Heart left ventricle (tissue), 13 donors: ENCODE measurements at regions not wholly inside any gene's neighbourhood (a gene's known extent, or its start where the extent isn't known, plus 50 kb on each side); places are given as distances from the start of the nearest gene placed in this dataset.

Experiments
- POLR2A ChIP-seq, 2 donors: fragments of 450-650 bp; IDR thresholded peaks; one replicate each; pipeline ENCODE4 v1.6.1; 2017; ENCODE audit warnings: antibody characterized with exemption in 2 of 2, mild to moderate bottlenecking in 2 of 2, moderate library complexity in 2 of 2
- TF ChIP-seq, protein P1 (sequence below), 12 donors: fragments of 200-600 bp; sonication (generic) in 4 of 12; IDR thresholded peaks; one replicate each; pipeline versions ENCODE4 v1.5.0 to v1.8.0; 2018 to 2022; ENCODE audit warnings: antibody characterized with exemption in 12 of 12, mild to moderate bottlenecking in 5 of 12
- donor health status: ischemic (EF 13 %, LVEDD 7.1; RV severe dilation, severe dysfunction).
- donor health status: DM: no; HTN: yes; CAD: no.
- donor health status: DM: no; HTN: no; CAD: no.
- donor health status: ischemic (EF 25% LVEDD 6.9; RV normal size, moderate dysfunction).
- donor health status: ischemic (EF 25% LVEDD 5.7; RV mildly dilated, moderate dysfunction).
- donor health status: ischemic (EF 35%, LVEDD 5.7; RV mildly dilated, moderate dysfunction).
- donor health status: nonischemic (EF 11% LVEDD 7.7; RV severe dilation, severe dysfunction).
- donor health status: DM: yes; HTN: yes; CAD: no.
- donor health status: PGD.
- donor health status: ischemic (EF 29% LVEDD 5.4; RV normal size, mild dysfunction).
- donor health status: nonischemic (EF 23%, LVEDD 6.1; RV moderate dilation, normal function).

GRCh38 chr6:12507636-12508035, 208.9 kb upstream of the PHACTR1 start:
- TF ChIP-seq, protein P1, sequence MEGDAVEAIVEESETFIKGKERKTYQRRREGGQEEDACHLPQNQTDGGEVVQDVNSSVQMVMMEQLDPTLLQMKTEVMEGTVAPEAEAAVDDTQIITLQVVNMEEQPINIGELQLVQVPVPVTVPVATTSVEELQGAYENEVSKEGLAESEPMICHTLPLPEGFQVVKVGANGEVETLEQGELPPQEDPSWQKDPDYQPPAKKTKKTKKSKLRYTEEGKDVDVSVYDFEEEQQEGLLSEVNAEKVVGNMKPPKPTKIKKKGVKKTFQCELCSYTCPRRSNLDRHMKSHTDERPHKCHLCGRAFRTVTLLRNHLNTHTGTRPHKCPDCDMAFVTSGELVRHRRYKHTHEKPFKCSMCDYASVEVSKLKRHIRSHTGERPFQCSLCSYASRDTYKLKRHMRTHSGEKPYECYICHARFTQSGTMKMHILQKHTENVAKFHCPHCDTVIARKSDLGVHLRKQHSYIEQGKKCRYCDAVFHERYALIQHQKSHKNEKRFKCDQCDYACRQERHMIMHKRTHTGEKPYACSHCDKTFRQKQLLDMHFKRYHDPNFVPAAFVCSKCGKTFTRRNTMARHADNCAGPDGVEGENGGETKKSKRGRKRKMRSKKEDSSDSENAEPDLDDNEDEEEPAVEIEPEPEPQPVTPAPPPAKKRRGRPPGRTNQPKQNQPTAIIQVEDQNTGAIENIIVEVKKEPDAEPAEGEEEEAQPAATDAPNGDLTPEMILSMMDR (IDR thresholded peaks at IDR 0.05), result no peak
- no peak for TF ChIP-seq POLR2A (IDR thresholded peaks at IDR 0.05)
